Panc1 (cell line): ENCODE measurements at regions not wholly inside any gene's neighbourhood (a gene's known extent, or its start where the extent isn't known, plus 50 kb on each side); places are given as distances from the start of the nearest gene placed in this dataset.

Experiments
- ATAC-seq: fragments of 200-7000 bp; cut with Tn5 transposase; 2 replicates; pipeline ENCODE4 v1.9.1; 2020; ENCODE audit warnings: mild to moderate bottlenecking, moderate library complexity
- BruUV-seq: library from RNA; stranded (reverse); fragments of 400-500 nt; replicated peaks from 2 replicates; lab custom pipeline; 2021; lab: Mats Ljungman, UMichigan
- CTCF ChIA-PET: fragments of 300-600 bp; sonication (Branson Sonifier 250); formaldehyde crosslinking; loops from one replicate; lab custom pipeline; 2022; ENCODE audit warnings: antibody characterized with exemption; lab: Charles Lee
- POLR2A ChIA-PET: fragments of 300-600 bp; sonication (Branson Sonifier 250); formaldehyde crosslinking; loops from one replicate; lab custom pipeline; 2022; ENCODE audit warnings: antibody characterized with exemption; lab: Charles Lee
- DNase-seq: peaks from one replicate; pipeline ENCODE4 v3.0.0-alpha.2; 2010; ENCODE audit warnings: low read depth, low spot score
- H3K27ac ChIP-seq: 2 replicates; pipeline ENCODE4 v1.5.1; 2011; ENCODE audit warnings: mild to moderate bottlenecking, low read length, inconsistent platforms
- H3K27me3 ChIP-seq: fragments of 200-500 bp; sonication (Bioruptor generic); 2 replicates; pipeline ENCODE4 v1.6.0; 2014; ENCODE audit warnings: low read length, inconsistent platforms; ENCODE audit not compliant: control insufficient read depth, insufficient read depth
- H3K36me3 ChIP-seq: fragments of 200-500 bp; sonication (Bioruptor generic); 2 replicates; pipeline ENCODE4 v1.5.1; 2014; ENCODE audit warnings: inconsistent platforms, mild to moderate bottlenecking, low read length, moderate library complexity; ENCODE audit not compliant: control insufficient read depth, insufficient read depth
- H3K4me1 ChIP-seq: 2 replicates; pipeline ENCODE4 v1.5.1; 2011; ENCODE audit warnings: inconsistent platforms, mild to moderate bottlenecking, low read length, moderate library complexity; ENCODE audit not compliant: control insufficient read depth, insufficient read depth
- H3K4me3 ChIP-seq, 2 experiments: 2 replicates each; pipeline ENCODE4 v1.5.1; 2011 to 2012; ENCODE audit warnings: low read depth in 2 of 2, low read length in 2 of 2, mild to moderate bottlenecking in 2 of 2, inconsistent platforms in 1 of 2, moderate library complexity in 1 of 2
- H3K9me3 ChIP-seq: fragments of 200-500 bp; sonication (Bioruptor generic); 2 replicates; pipeline ENCODE4 v1.5.1; 2014; ENCODE audit warnings: low read depth, mild to moderate bottlenecking, inconsistent platforms, low read length, moderate library complexity; ENCODE audit not compliant: control insufficient read depth, insufficient read depth
- POLR2AphosphoS5 ChIP-seq: IDR thresholded peaks from 2 replicates; pipeline ENCODE4 v1.6.1; 2012; ENCODE audit warnings: mild to moderate bottlenecking, low read depth, low read length, moderate library complexity
- SIN3A ChIP-seq: IDR thresholded peaks from 2 replicates; pipeline ENCODE4 v1.6.1; 2012; ENCODE audit warnings: low read depth, mild to moderate bottlenecking, low read length, moderate library complexity, borderline replicate concordance; ENCODE audit not compliant: insufficient read depth
- TCF7L2 ChIP-seq: IDR thresholded peaks from 2 replicates; pipeline ENCODE4 v1.6.1; 2011; ENCODE audit warnings: mild to moderate bottlenecking, low read depth, low read length, inconsistent platforms
- in situ Hi-C: cut with HindIII; loops from 2 replicates; pipeline ENCODE4 v1.10.0; 2016; ENCODE audit warnings: low sequenced_read_pairs, low pct_unique_long_range_greater_than_20kb
- intact Hi-C: fragments of 100-400 bp; cut with micrococcal nuclease; formaldehyde crosslinking; loops from one replicate; pipeline ENCODE4 v1.10.0; 2022; ENCODE audit not compliant: unreplicated experiment
- TF ChIP-seq, protein P1 (sequence below), 2 experiments: IDR thresholded peaks; 2 replicates each; pipeline ENCODE4 v1.6.1; 2011 to 2012; ENCODE audit warnings: low read depth in 2 of 2, control low read depth in 1 of 2, low read length in 1 of 2, mild to moderate bottlenecking in 1 of 2, moderate library complexity in 1 of 2; ENCODE audit not compliant: insufficient read depth in 1 of 2
- TF ChIP-seq, protein P2 (sequence below): fragments of 450-650 bp; IDR thresholded peaks from 2 replicates; pipeline ENCODE4 v1.5.1; 2017; ENCODE audit warnings: mild to moderate bottlenecking

DNA sequence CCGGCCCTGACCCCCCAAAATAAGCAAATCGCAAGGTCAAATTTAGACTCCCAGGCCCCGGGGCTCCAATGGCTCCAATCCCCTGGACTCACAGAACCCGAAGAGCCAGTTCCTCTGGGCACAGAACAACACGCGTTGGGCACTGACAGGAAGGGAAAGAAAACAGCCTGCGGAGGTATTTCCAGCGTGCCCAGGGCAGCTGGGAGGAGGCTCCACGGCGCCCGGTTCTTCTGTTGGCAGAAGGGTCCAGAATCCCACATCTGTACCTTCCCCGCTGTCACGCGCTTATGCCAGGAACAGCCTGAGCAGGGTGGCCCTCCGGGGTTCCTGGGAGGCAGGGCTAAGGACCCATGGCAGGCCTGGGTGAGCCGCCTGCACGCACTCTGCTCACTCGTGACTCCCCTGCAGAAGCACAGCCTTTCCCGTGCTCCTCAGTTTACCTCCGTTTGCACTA, 85.5 kb downstream of the RIPK4 start:
- Histone ChIP-seq H3K4me1 (peaks cover 82% of the 10 kb centered on the region), H3K27ac (peak overlapping the region; percentile 97), H3K9me3 (no peaks in the 10 kb centered on the region), H3K27me3 (no peaks in the 10 kb centered on the region), H3K36me3 (no peaks in the 10 kb centered on the region), H3K4me3 (peak overlapping the region; percentile 0 to 7; a peak in 1 of 4 replicates)
- DNase-seq, result no peak
- TF ChIP-seq, protein P1, sequence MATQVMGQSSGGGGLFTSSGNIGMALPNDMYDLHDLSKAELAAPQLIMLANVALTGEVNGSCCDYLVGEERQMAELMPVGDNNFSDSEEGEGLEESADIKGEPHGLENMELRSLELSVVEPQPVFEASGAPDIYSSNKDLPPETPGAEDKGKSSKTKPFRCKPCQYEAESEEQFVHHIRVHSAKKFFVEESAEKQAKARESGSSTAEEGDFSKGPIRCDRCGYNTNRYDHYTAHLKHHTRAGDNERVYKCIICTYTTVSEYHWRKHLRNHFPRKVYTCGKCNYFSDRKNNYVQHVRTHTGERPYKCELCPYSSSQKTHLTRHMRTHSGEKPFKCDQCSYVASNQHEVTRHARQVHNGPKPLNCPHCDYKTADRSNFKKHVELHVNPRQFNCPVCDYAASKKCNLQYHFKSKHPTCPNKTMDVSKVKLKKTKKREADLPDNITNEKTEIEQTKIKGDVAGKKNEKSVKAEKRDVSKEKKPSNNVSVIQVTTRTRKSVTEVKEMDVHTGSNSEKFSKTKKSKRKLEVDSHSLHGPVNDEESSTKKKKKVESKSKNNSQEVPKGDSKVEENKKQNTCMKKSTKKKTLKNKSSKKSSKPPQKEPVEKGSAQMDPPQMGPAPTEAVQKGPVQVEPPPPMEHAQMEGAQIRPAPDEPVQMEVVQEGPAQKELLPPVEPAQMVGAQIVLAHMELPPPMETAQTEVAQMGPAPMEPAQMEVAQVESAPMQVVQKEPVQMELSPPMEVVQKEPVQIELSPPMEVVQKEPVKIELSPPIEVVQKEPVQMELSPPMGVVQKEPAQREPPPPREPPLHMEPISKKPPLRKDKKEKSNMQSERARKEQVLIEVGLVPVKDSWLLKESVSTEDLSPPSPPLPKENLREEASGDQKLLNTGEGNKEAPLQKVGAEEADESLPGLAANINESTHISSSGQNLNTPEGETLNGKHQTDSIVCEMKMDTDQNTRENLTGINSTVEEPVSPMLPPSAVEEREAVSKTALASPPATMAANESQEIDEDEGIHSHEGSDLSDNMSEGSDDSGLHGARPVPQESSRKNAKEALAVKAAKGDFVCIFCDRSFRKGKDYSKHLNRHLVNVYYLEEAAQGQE (IDR thresholded peaks at IDR 0.05; ENCODE audit: insufficient read depth in 1 of 2, low read depth in 2 of 2, low read length in 1 of 2), result no peak
- no peak for TF ChIP-seq SIN3A
- TF ChIP-seq TCF7L2, result no peak
- TF ChIP-seq, protein P2, sequence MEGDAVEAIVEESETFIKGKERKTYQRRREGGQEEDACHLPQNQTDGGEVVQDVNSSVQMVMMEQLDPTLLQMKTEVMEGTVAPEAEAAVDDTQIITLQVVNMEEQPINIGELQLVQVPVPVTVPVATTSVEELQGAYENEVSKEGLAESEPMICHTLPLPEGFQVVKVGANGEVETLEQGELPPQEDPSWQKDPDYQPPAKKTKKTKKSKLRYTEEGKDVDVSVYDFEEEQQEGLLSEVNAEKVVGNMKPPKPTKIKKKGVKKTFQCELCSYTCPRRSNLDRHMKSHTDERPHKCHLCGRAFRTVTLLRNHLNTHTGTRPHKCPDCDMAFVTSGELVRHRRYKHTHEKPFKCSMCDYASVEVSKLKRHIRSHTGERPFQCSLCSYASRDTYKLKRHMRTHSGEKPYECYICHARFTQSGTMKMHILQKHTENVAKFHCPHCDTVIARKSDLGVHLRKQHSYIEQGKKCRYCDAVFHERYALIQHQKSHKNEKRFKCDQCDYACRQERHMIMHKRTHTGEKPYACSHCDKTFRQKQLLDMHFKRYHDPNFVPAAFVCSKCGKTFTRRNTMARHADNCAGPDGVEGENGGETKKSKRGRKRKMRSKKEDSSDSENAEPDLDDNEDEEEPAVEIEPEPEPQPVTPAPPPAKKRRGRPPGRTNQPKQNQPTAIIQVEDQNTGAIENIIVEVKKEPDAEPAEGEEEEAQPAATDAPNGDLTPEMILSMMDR, result no peak
- TF ChIP-seq POLR2AphosphoS5, result no peak
- ChIA-PET CTCF (no interaction called here), POLR2A (no interaction called here)
- BruUV-seq, result no TSS peak
- no peak for ATAC-seq
- in situ Hi-C loops (no loop called here), intact Hi-C loops (no loop called here)

DNA sequence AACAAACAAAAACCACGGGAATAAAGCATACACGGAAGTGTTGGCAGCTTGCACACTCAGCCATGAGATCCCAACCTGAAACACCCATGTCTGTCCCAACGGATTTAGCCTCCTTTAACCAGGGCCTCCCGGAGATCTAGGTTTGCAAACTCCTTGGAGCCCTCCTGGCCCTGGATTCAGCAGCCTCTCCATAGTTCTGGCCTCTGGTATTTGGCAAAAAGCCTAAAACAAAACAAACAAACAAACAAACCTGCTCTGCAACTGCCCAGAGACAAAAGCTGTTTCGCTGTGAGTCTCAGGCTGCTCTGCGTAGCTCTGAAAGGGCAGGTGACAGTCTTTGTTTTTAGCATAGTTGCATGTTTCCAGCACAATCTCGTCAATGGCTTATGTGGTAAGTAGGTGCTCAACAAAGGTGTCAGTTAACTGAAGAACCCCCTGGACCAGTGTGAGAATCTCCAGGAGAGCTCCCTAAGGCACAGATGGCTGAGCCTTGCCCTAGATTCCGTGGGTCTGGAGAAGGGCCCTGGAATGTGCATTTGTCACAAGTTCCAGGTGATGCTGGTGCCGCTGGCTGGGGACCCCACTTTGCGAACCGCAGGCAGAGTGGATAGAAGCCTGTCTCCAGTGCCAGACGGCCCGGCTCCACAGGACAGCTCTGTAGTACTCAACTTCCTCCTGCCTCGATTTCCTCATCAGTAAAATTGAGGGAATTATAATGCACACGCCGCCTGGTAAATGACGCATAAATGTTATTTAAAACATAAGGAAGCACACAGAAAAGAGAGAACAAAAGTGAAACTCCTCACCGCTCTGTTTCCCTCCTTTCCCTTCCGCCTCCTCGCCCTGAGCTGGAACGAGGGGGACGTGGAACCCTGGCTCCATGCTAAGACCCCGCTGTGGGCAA, 86.2 kb downstream of the RIPK4 start:
- peak; percentile 71; the same call in 1 of the 2 replicates for TF ChIP-seq POLR2AphosphoS5
- TF ChIP-seq, protein P1 (IDR thresholded peaks at IDR 0.05; ENCODE audit: insufficient read depth in 1 of 2, low read depth in 2 of 2, low read length in 1 of 2), result no peak
- Histone ChIP-seq H3K27ac (peak overlapping the region; percentile 97), H3K27me3 (no peaks in the 10 kb centered on the region), H3K36me3 (no peaks in the 10 kb centered on the region), H3K4me1 (peaks cover 83% of the 10 kb centered on the region), H3K4me3 (peak overlapping the region; percentile 33 to 46), H3K9me3 (no peaks in the 10 kb centered on the region)
- ATAC-seq (peak; percentile 37), DNase-seq (peak; percentile 35)
- intact Hi-C loops (no loop called here), in situ Hi-C loops (no loop called here)
- CTCF ChIA-PET, result interaction anchor here (0.6 kb wide), 1 partner anchor 44 kb away, joined by 3 read pairs; no protein-coding TSS in a partner anchor
- POLR2A ChIA-PET, result interaction anchor here (0.7 to 0.9 kb wide), 3 partner anchors 39 to 96 kb away, joined by 3 to 8 read pairs (median 5); no protein-coding TSS in a partner anchor
- BruUV-seq, result no TSS peak
